D341Med (cell line): ENCODE measurements at regions not wholly inside any gene's neighbourhood (a gene's known extent, or its start where the extent isn't known, plus 50 kb on each side); places are given as distances from the start of the nearest gene placed in this dataset.
A peak's percentile ranks its signal among the peaks of the same experiment; 100 is the strongest.
"Not testable (repeated sequence)": the region's sequence is repeated elsewhere in the genome, so short reads cannot be mapped to it uniquely, and the experiment has no call there.

ENCODE experiments used
- DNase-seq: peaks from one replicate; pipeline ENCODE4 v3.0.0; 2012; ENCODE audit warnings: low spot score

GRCh38 chr9:42434844-42435714 lies 251.6 kb downstream of the SPATA31A6 start:
- not testable (repeated sequence) for DNase-seq

GRCh38 chr9:42435715-42436342 lies 252.4 kb downstream of the SPATA31A6 start:
- DNase-seq, result peak; percentile 5

GRCh38 chr9:42437057-42437759 lies 253.7 kb downstream of the SPATA31A6 start:
- DNase-seq, result not testable (repeated sequence)

GRCh38 chr9:42442680-42443079 lies 259.2 kb downstream of the SPATA31A6 start:
- not testable (repeated sequence) for DNase-seq

- DNase-seq, result not testable (repeated sequence)
Observed at GRCh38 chr9:42443414-42443813, 260.0 kb downstream of the SPATA31A6 start.

DNA sequence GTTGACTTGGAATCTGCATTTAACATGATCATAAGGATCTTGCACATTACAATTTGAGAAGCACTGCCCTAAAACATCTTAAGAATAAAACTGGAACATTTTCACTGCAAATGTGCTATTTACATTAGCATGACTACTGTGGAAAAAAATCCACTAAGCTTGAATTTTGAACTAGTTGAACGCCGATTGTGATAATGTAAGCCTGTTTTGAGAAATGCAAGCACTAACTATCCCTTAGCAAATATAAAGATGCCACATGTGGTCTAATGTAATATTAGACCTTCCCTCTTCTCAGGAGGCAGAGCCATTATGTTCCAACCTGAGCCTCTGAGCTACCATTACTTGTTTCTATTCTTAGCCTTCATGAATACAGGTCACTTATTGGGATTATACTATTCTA lies 278.0 kb downstream of the SPATA31A6 start:
- DNase-seq, result not testable (repeated sequence)

GRCh38 chr9:42461863-42462262 lies 278.4 kb downstream of the SPATA31A6 start:
- DNase-seq, result not testable (repeated sequence)

GRCh38 chr9:42463981-42464380 lies 280.5 kb downstream of the SPATA31A6 start:
- not testable (repeated sequence) for DNase-seq

DNA sequence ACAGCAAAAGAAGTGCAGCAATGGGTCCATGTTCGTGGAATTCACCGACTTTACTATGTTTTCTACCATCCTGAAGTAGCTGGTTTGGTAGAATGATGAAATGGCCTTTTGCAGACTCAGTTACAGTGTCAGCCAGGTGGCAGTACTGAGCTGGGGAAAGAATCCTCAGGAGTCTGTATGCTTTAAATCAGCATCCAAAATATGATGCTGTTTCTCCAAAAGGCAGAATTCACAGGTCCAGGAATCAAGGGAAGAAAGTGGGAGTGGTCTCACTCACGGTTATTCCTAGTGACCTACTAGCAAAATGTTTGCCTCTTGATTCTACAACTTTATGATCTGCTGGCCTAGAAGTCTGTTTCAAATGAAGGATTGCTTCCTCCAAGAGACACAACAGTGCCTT lies 287.1 kb downstream of the SPATA31A6 start:
- DNase-seq, result not testable (repeated sequence)

- DNase-seq, result not testable (repeated sequence)
Observed at GRCh38 chr9:42490989-42491388, 307.5 kb downstream of the SPATA31A6 start.

DNA sequence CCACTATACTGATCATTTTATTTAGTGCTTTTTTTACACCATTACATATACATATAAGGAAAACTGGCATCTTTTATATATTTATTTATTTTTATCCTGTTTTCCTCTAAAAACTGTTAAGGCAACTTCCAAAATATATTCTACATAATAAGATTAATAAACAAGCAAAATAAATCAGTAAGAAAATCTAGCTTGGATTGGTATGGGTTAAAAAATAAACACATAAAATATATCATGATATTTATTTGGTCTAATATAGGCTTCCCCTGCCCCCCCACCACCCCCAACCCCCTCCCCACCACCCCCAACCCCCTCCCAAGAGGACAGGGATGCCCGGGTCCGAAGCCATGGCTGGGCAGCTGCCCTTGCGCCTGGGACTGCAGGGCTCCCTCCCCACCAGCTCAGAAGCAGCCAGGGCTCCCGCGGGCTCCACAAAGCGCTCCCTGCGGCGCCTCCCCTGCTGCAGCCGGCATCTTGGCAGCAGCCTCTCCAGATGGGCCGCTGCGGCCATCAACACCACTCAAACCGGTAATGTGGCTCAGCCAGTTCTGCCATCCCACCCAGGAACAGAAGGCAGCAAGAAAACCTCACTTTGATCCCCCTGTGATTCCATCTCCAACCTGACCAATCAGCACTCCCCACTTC lies 319.3 kb downstream of the SPATA31A6 start:
- DNase-seq, result not testable (repeated sequence)

DNA sequence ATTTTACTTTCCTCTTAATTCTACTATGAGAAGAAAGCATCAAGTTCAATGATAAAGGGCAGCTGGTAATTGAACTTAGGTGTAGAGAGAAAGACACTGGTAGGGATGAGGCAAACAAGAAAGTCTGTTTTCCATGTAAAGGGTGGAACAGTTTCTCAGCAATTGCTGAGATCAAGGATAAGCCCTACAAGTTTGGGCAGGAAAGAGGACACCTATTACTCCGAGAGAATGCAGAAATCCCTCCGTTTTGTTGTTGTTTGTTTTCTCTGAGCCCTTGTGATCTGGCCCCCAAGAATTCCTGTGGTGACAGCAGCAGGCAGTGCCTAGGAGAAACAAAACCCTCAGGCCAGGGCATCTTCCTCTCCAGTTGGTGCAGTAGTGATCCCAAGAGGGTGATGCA lies 324.7 kb downstream of the SPATA31A6 start:
- DNase-seq, result not testable (repeated sequence)

- DNase-seq, result not testable (repeated sequence)
Observed at GRCh38 chr9:42513535-42513934, 330.1 kb downstream of the SPATA31A6 start.

DNA sequence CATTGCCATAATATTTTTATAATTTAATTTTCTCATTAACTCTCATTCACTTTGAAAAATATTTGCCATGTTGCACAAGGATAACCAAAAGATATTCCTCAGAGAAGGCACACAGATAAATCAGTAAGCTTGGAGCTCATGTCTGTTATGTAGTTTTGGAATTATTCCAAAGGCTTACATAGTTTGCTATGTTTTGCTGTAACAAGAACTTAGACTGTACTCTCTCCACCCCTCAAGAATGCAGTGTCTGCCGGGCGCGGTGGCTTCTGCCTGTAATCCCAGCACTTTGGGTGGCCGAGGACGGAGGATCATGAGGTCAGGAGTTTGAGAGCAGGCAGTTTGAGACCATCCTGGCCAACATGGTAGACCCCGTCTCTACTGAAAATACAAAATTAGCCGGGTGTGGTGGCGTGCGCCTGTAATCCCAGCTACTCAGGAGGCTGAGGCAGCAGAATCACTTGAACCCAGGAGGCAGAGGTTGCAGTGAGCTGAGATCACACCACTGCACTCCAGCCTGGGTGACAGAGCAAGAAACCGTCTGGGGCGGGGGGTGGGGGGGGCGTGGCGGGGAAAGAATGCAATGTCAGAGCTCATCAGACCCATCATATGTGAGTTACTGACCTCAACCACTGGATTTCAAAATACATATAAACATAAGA lies 351.0 kb downstream of the SPATA31A6 start:
- DNase-seq, result not testable (repeated sequence)

DNA sequence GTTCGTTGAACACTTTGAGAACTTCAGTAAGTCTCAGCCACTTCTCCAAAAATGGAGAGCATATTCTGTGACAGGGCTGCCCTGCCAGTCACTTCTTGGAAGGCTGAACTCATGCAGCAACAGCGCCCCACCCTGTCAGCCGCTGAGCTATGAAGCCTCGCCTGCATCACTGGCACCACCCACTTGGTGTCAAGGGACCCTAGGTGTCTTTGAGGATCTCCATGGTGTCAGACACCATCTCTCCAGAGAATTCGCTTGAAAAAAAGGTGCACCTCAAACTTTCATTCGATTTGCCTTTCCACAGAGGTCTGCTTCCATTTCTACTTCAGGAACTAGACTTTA lies 351.5 kb downstream of the SPATA31A6 start:
- DNase-seq, result not testable (repeated sequence)

- not testable (repeated sequence) for DNase-seq
Observed at GRCh38 chr9:42550789-42551357, 367.4 kb downstream of the SPATA31A6 start.

DNA sequence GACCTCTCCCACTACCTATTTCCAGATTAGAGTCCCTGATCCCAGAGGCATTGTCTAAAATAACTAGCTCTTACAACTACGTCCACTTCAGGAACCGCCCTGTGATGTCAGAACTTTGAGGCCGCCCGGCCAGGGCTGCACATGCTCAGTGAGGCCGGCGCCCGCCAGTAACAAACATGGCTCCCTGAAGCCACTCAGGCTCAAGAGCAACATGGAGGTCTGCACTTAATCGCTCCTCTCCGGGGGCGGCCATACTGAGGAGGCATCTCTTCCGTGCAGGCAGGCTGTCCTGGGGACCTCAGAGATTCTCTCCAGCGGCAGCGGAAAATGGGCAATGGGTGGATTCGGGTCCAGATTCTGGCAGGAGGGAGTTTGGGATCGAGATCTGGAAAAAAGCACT lies 385.1 kb downstream of the SPATA31A6 start:
- DNase-seq, result not testable (repeated sequence)

DNA sequence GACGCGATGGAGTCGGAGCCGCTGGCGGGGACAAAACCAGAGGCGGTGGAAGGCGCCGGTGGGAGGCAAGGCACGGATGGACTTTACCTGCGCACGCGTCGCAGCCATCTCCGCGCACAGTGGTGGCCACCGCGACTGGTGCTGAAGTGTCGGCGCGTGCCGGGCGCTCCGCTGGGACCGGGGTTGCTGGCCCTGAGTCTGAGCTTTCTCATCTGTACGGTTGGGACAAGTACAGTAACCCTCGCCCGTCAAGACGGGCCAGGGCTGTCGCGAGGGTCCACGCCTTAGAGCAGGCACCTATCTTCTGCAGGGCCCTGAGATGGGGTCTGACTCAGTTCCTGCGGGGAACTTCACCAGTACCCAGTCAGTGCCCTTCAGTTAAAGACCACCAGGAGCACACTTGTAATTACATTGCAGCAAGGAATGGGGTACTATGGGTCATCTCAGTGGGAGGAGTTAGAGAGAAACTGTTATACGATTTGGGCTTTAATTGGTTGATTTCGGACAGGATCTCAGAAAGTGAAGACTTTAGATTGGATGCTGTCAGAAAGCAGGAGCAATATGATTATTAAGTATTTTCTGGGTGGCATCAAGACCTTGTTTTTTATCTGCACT lies 385.6 kb downstream of the SPATA31A6 start:
- not testable (repeated sequence) for DNase-seq

GRCh38 chr9:42577851-42578250 lies 394.4 kb downstream of the SPATA31A6 start:
- DNase-seq, result not testable (repeated sequence)
